ENCODE measurements at regions not wholly inside any gene's neighbourhood (a gene's known extent, or its start where the extent isn't known, plus 50 kb on each side); places are given as distances from the start of the nearest gene placed in this dataset.

DNA sequence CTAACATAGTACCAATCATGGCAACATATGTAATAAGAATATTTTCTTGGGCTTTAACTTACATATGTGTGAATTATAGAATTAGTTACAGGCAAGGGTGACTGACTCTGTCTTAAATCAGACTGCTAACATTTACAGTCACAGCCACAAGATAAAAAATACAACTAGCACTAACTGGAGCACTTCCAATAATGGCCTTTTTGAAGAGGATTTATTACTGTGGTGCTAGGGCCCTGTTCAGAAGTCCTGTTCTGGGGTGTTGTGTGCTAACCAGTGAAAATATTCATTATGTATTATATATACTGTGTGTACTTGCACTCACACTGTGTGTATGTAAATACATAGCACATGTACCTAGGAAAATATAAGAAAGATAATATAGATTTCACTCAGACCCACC lies 1611.2 kb downstream of the PCDH18 start:
- H3K27ac ChIP-seq (ENCODE audit: extremely low read depth, low read depth, low read length) = no peak overlapping the region
- H3K36me3 ChIP-seq (ENCODE audit: control insufficient read depth in 2 of 2, insufficient read depth in 1 of 2, low read length in 2 of 2) = no peaks in the 10 kb centered on the region
- H3K4me3 ChIP-seq (ENCODE audit: low read depth, low read length) = no peak overlapping the region
- H3K4me1 ChIP-seq (ENCODE audit: control insufficient read depth, insufficient read depth, low read length) = no peaks in the 10 kb centered on the region
- ChIA-PET POLR2A (no interaction called here), CTCF (no interaction called here)
- no peak for TF ChIP-seq ZNF280C (tag by site-specific recombination; IDR thresholded peaks at IDR 0.05)
- TF ChIP-seq HOXA7 (CRISPR knock-in tag; IDR thresholded peaks at IDR 0.05; ENCODE audit: borderline replicate concordance) = no peak
- TF ChIP-seq, protein P1, sequence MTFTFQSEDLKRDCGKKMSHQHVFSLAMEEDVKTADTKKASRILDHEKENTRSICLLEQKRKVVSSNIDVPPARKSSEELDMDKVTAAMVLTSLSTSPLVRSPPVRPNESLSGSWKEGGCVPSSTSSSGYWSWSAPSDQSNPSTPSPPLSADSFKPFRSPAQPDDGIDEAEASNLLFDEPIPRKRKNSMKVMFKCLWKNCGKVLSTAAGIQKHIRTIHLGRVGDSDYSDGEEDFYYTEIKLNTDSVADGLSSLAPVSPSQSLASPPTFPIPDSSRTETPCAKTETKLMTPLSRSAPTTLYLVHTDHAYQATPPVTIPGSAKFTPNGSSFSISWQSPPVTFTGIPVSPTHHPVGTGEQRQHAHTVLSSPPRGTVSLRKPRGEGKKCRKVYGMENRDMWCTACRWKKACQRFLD (tag by site-specific recombination; IDR thresholded peaks at IDR 0.05) = no peak
- TF ChIP-seq, protein P2, sequence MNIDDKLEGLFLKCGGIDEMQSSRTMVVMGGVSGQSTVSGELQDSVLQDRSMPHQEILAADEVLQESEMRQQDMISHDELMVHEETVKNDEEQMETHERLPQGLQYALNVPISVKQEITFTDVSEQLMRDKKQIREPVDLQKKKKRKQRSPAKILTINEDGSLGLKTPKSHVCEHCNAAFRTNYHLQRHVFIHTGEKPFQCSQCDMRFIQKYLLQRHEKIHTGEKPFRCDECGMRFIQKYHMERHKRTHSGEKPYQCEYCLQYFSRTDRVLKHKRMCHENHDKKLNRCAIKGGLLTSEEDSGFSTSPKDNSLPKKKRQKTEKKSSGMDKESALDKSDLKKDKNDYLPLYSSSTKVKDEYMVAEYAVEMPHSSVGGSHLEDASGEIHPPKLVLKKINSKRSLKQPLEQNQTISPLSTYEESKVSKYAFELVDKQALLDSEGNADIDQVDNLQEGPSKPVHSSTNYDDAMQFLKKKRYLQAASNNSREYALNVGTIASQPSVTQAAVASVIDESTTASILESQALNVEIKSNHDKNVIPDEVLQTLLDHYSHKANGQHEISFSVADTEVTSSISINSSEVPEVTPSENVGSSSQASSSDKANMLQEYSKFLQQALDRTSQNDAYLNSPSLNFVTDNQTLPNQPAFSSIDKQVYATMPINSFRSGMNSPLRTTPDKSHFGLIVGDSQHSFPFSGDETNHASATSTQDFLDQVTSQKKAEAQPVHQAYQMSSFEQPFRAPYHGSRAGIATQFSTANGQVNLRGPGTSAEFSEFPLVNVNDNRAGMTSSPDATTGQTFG (tag by site-specific recombination; IDR thresholded peaks at IDR 0.05; ENCODE audit: borderline replicate concordance) = no peak
- no peak for TF ChIP-seq KLF10 (tag by site-specific recombination; IDR thresholded peaks at IDR 0.05)
- TF ChIP-seq ZNF221 (tag by site-specific recombination; IDR thresholded peaks at IDR 0.05; ENCODE audit: borderline replicate concordance) = no peak
- TF ChIP-seq SP3 (tag by site-specific recombination; IDR thresholded peaks at IDR 0.05) = no peak
- no peaks in the 10 kb centered on the region for H3K9me3 ChIP-seq (ENCODE audit: control insufficient read depth, insufficient read depth, low read depth, low read length)

GRCh38 chr4:135917011-135917410 lies 1615.3 kb downstream of the PCDH18 start:
- Histone ChIP-seq H3K9me3 (ENCODE audit: control insufficient read depth, insufficient read depth, low read depth, low read length) (no peaks in the 10 kb centered on the region), H3K4me1 (ENCODE audit: control insufficient read depth, insufficient read depth, low read length) (no peaks in the 10 kb centered on the region), H3K36me3 (ENCODE audit: control insufficient read depth in 2 of 2, insufficient read depth in 1 of 2, low read length in 2 of 2) (no peaks in the 10 kb centered on the region), H3K4me3 (ENCODE audit: low read depth, low read length) (no peak overlapping the region), H3K27ac (ENCODE audit: extremely low read depth, low read depth, low read length) (no peak overlapping the region)
- ChIA-PET CTCF (no interaction called here), POLR2A (no interaction called here)
- TF ChIP-seq WT1 (tag by site-specific recombination; IDR thresholded peaks at IDR 0.05) (no peak), GLIS1 (tag by site-specific recombination; IDR thresholded peaks at IDR 0.05) (no peak), ZNF2 (tag by site-specific recombination; IDR thresholded peaks at IDR 0.05) (no peak), ZFHX2 (tag by site-specific recombination; conservative IDR thresholded peaks at IDR 0.05) (no peak), ZNF248 (tag by site-specific recombination; IDR thresholded peaks at IDR 0.05) (no peak), ZNF658 (tag by site-specific recombination; IDR thresholded peaks at IDR 0.05) (no peak), ZNF302 (tag by site-specific recombination; IDR thresholded peaks at IDR 0.05; ENCODE audit: low read depth) (no peak)

- ChIA-PET POLR2A (no interaction called here), CTCF (no interaction called here)
- H3K4me3 ChIP-seq (ENCODE audit: low read depth, low read length) = no peak overlapping the region
- TF ChIP-seq ZNF140 (tag by site-specific recombination; IDR thresholded peaks at IDR 0.05) (no peak), ZNF768 (tag by site-specific recombination; IDR thresholded peaks at IDR 0.05) (no peak)
- H3K9me3 ChIP-seq (ENCODE audit: control insufficient read depth, insufficient read depth, low read depth, low read length) = no peaks in the 10 kb centered on the region
- no peaks in the 10 kb centered on the region for H3K36me3 ChIP-seq (ENCODE audit: control insufficient read depth in 2 of 2, insufficient read depth in 1 of 2, low read length in 2 of 2)
- no peaks in the 10 kb centered on the region for H3K4me1 ChIP-seq (ENCODE audit: control insufficient read depth, insufficient read depth, low read length)
- no peak overlapping the region for H3K27ac ChIP-seq (ENCODE audit: extremely low read depth, low read depth, low read length)
These were observed 1631.3 kb downstream of the PCDH18 start for GRCh38 chr4:135900956-135901355.
